ENCODE measurements at regions not wholly inside any gene's neighbourhood (a gene's known extent, or its start where the extent isn't known, plus 50 kb on each side); places are given as distances from the start of the nearest gene placed in this dataset.

- Mint-ChIP-seq H3K27me3 (ENCODE audit: low read depth) (peaks cover 2% of the 10 kb centered on the region), H3K27ac (no peak overlapping the region), H3K36me3 (no peaks in the 10 kb centered on the region), H3K9me3 (no peaks in the 10 kb centered on the region), H3K4me3 (no peak overlapping the region), H3K4me1 (peaks cover 7% of the 10 kb centered on the region)
- no peak for DNase-seq (ENCODE audit: low spot score in 2 of 2, unreplicated experiment in 2 of 2)
- TF ChIP-seq CTCF (IDR thresholded peaks at IDR 0.05; ENCODE audit: unreplicated experiment), result no peak
Observed at GRCh38 chr5:5583023-5583765, 160.7 kb downstream of the ICE1 start.

GRCh38 chr5:5581080-5581479, 158.6 kb downstream of the ICE1 start:
- H3K27ac Mint-ChIP-seq, result no peak overlapping the region
- TF ChIP-seq CTCF (IDR thresholded peaks at IDR 0.05; ENCODE audit: unreplicated experiment), result no peak
- peaks cover 7% of the 10 kb centered on the region for H3K4me1 Mint-ChIP-seq
- no peaks in the 10 kb centered on the region for H3K9me3 Mint-ChIP-seq
- H3K4me3 Mint-ChIP-seq, result no peak overlapping the region
- no peaks in the 10 kb centered on the region for H3K36me3 Mint-ChIP-seq
- peaks cover 2% of the 10 kb centered on the region for H3K27me3 Mint-ChIP-seq (ENCODE audit: low read depth)
- no peak for DNase-seq (ENCODE audit: low spot score in 2 of 2, unreplicated experiment in 2 of 2)

- no peak for DNase-seq (ENCODE audit: low spot score in 2 of 2, unreplicated experiment in 2 of 2)
- peaks cover 19% of the 10 kb centered on the region for H3K4me1 Mint-ChIP-seq
- peaks cover 4% of the 10 kb centered on the region for H3K27me3 Mint-ChIP-seq (ENCODE audit: low read depth)
- H3K36me3 Mint-ChIP-seq, result no peaks in the 10 kb centered on the region
- no peak overlapping the region for H3K4me3 Mint-ChIP-seq
- no peaks in the 10 kb centered on the region for H3K9me3 Mint-ChIP-seq
- no peak overlapping the region for H3K27ac Mint-ChIP-seq
- TF ChIP-seq CTCF (IDR thresholded peaks at IDR 0.05; ENCODE audit: unreplicated experiment), result no peak
Observed at GRCh38 chr5:5576744-5577143, 154.3 kb downstream of the ICE1 start.

GRCh38 chr5:5575461-5575860, 153.0 kb downstream of the ICE1 start:
- no peaks in the 10 kb centered on the region for H3K36me3 Mint-ChIP-seq
- no peak overlapping the region for H3K27ac Mint-ChIP-seq
- no peak for DNase-seq (ENCODE audit: low spot score in 2 of 2, unreplicated experiment in 2 of 2)
- no peaks in the 10 kb centered on the region for H3K9me3 Mint-ChIP-seq
- H3K4me3 Mint-ChIP-seq, result no peak overlapping the region
- TF ChIP-seq CTCF (IDR thresholded peaks at IDR 0.05; ENCODE audit: unreplicated experiment), result no peak
- H3K27me3 Mint-ChIP-seq (ENCODE audit: low read depth), result peaks cover 4% of the 10 kb centered on the region
- H3K4me1 Mint-ChIP-seq, result peaks cover 19% of the 10 kb centered on the region

GRCh38 chr5:5573798-5574380, 151.4 kb downstream of the ICE1 start:
- Mint-ChIP-seq H3K27ac (no peak overlapping the region), H3K27me3 (ENCODE audit: low read depth) (peaks cover 4% of the 10 kb centered on the region), H3K4me1 (peaks cover 19% of the 10 kb centered on the region), H3K4me3 (no peak overlapping the region), H3K36me3 (no peaks in the 10 kb centered on the region), H3K9me3 (no peaks in the 10 kb centered on the region)
- TF ChIP-seq CTCF (IDR thresholded peaks at IDR 0.05; ENCODE audit: unreplicated experiment), result no peak
- no peak for DNase-seq (ENCODE audit: low spot score in 2 of 2, unreplicated experiment in 2 of 2)

Data from mesothelial cell of epicardium (in vitro differentiated cells).